Kidney epithelial cell (primary cell): ENCODE measurements at regions not wholly inside any gene's neighbourhood (a gene's known extent, or its start where the extent isn't known, plus 50 kb on each side); places are given as distances from the start of the nearest gene placed in this dataset.

Source experiments
- DNase-seq: peaks from one replicate; pipeline ENCODE4 v3.0.0-alpha.2; 2010; ENCODE audit warnings: low read depth
- H3K27me3 ChIP-seq: 2 replicates; pipeline ENCODE4 v1.6.0; 2011; ENCODE audit warnings: low read length; ENCODE audit not compliant: control insufficient read depth, insufficient read depth
- H3K36me3 ChIP-seq: 2 replicates; pipeline ENCODE4 v1.5.1; 2011; ENCODE audit warnings: low read length; ENCODE audit not compliant: control insufficient read depth, insufficient read depth
- H3K4me3 ChIP-seq: 2 replicates; pipeline ENCODE4 v1.5.1; 2011; ENCODE audit warnings: low read depth, mild to moderate bottlenecking, control low read depth, low read length
- TF ChIP-seq, protein P1 (sequence below): IDR thresholded peaks from 2 replicates; pipeline ENCODE4 v1.5.1; 2011; ENCODE audit warnings: mild to moderate bottlenecking, moderate library complexity, low read length, control low read depth, inconsistent platforms; ENCODE audit not compliant: insufficient read depth, poor library complexity, severe bottlenecking

DNA sequence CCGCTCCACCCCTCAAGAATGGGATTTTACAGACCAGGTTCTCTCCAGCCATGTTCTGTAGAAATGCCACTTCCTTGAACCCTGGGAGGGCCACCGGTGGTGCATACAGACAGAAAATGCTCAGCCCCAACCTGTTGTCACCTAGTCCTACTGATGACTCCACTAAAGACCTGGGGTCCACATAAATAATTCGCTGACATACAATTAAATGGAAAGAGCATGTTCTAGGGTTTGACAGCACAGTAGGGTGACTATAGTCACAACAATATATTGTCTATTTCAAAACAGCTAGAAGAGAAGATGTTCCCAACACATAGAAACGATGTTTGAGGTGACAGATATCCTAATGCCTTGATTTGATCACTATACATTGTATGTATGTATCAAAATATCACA lies 155.6 kb upstream of the NEBL start:
- Histone ChIP-seq H3K4me3 (no peak overlapping the region), H3K27me3 (no peaks in the 10 kb centered on the region), H3K36me3 (no peaks in the 10 kb centered on the region)
- TF ChIP-seq, protein P1, sequence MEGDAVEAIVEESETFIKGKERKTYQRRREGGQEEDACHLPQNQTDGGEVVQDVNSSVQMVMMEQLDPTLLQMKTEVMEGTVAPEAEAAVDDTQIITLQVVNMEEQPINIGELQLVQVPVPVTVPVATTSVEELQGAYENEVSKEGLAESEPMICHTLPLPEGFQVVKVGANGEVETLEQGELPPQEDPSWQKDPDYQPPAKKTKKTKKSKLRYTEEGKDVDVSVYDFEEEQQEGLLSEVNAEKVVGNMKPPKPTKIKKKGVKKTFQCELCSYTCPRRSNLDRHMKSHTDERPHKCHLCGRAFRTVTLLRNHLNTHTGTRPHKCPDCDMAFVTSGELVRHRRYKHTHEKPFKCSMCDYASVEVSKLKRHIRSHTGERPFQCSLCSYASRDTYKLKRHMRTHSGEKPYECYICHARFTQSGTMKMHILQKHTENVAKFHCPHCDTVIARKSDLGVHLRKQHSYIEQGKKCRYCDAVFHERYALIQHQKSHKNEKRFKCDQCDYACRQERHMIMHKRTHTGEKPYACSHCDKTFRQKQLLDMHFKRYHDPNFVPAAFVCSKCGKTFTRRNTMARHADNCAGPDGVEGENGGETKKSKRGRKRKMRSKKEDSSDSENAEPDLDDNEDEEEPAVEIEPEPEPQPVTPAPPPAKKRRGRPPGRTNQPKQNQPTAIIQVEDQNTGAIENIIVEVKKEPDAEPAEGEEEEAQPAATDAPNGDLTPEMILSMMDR: no peak
- DNase-seq: no peak

DNA sequence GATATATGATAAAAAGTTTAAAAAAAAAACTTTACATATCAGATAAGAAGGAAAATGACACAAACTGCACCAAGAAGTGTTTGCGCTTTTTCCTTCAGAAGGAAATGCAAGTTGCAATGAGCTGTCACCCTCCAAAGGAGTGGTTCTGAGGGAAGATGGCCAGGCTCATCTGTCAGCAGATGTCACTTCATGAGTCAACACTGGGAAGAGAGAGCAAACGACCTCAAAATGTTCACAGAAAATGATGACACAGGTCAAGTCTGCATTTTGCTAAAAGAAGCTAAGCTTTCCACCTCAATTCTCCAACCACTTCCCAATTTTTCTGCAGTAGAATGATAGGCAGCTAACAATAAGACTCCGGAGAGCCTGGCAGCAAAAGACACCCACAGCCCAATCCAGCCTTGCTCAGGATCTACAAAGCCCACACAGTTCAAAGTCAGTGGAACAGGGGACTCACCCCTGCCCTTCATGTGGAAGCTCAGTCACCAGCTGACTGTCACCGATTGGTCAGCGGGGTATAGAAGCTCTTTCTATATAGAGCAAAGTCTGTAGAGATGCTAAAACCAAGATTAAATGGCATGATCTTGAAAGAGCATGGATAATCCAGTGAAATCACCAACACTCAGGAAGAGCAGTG lies 155.1 kb upstream of the NEBL start:
- Histone ChIP-seq H3K4me3 (no peak overlapping the region), H3K36me3 (no peaks in the 10 kb centered on the region), H3K27me3 (no peaks in the 10 kb centered on the region)
- TF ChIP-seq, protein P1: no peak
- DNase-seq: no peak

DNA sequence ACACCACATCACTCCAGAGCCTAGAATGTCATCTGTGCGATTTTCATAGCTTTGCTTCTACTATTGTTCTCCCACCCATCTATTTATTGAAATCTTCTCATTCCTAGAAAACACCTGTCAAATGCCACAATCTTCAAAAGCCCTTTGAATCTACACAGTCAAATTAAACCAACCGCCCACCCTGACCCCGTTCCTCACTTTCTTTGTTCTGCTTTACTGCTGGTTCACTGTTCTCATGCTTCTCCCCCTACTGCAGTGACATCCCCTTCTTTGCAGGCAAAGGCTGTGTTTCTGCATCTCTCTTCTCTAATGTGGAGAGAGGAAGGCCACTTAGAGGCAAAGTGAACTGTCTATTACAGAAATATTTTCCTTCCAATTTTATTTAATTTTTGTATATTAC lies 152.4 kb upstream of the NEBL start:
- H3K36me3 ChIP-seq: no peaks in the 10 kb centered on the region
- H3K27me3 ChIP-seq: no peaks in the 10 kb centered on the region
- no peak for DNase-seq
- no peak overlapping the region for H3K4me3 ChIP-seq
- TF ChIP-seq, protein P1: no peak

DNA sequence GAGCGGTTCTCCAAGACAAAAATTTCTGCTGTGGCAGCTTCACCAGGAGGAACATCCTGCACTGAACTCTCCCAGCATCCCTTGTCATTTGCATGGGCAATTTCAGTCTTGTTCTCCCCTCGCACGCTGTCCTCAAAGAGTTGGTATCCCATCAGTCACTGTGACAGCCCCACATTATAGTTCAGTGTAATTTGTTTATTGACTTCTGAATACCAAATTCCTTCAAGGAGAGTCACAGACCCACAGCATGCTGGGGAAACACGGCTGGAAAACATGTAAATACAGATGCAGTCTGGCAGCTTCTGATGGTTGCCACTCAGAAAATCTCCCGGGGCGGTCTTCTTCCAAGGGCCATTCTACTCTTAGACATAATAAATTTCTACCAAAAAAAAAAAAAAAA lies 151.0 kb upstream of the NEBL start:
- Histone ChIP-seq H3K27me3 (no peaks in the 10 kb centered on the region), H3K4me3 (no peak overlapping the region), H3K36me3 (no peaks in the 10 kb centered on the region)
- TF ChIP-seq, protein P1: no peak
- DNase-seq: no peak

DNA sequence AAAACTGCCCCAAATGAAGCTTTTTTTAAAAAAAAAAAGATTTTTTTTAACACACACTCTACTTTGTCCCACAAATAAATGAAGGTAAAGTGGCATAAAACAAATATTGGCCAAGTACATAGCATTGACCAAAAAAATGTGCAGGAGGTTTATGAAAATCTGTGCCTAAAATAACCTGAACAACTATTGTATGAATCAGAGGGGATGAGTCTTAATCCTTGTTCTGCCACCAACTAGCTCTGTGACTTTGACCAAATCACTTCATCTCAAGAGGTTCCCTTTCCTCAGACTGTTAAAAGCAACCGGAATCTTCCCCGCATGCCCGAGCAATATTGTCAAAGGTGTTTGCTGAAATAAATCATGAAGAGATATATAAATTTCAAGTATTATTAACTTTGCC lies 150.4 kb upstream of the NEBL start:
- TF ChIP-seq, protein P1: no peak
- Histone ChIP-seq H3K27me3 (no peaks in the 10 kb centered on the region), H3K4me3 (no peak overlapping the region), H3K36me3 (no peaks in the 10 kb centered on the region)
- no peak for DNase-seq

DNA sequence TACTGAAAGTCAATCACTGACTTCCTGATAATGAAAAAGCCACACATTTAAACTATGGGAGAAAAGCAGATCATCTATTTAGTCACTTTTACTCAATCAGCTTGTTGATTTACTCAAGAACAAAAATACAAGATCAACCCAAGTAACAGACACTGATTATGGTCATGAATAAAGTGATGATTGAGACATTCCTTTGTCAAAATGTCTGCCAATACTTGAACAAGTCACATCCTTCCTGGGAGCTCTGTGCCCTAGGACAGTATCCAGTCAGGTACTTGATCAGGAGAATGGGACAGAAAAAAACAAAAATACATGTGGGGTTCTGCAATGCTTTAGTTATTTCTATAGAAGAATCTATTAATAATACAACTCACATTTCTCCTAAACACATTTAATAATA lies 150.0 kb upstream of the NEBL start:
- Histone ChIP-seq H3K27me3 (no peaks in the 10 kb centered on the region), H3K36me3 (no peaks in the 10 kb centered on the region), H3K4me3 (no peak overlapping the region)
- TF ChIP-seq, protein P1: no peak
- DNase-seq: no peak
